GM21526 (cell line): ENCODE measurements at regions not wholly inside any gene's neighbourhood (a gene's known extent, or its start where the extent isn't known, plus 50 kb on each side); places are given as distances from the start of the nearest gene placed in this dataset.
"Not testable (repeated sequence)": the region's sequence is repeated elsewhere in the genome, so short reads cannot be mapped to it uniquely, and the experiment has no call there.

Source experiments
- ATAC-seq: cut with Tn5 transposase; IDR thresholded peaks from one replicate; pipeline ENCODE4 v1.9.1; 2021; ENCODE audit warnings: moderate library complexity; ENCODE audit not compliant: unreplicated experiment, low FRiP score

DNA sequence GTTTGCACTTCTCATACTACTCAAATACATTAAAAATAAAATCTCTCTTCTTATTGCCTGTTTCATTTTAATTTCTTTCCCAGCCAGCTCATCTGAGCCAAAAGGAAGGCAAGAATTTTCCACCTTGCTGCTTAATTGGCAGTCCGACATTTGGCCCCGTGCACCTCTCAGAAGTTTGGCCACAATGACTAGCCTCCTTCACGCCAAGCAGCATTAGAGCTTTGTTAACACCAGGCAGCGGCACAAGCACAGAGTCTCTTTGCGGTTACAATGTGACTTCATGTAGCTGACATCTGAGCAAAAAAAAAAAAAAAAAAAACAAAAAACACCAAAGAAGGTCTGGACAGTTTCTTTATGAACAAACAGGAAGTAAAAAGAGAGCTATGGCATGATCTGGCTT is 248.9 kb downstream of the OSR1 start:
- ATAC-seq = no peak

- no peak for ATAC-seq
Measured at GRCh38 chr2:19106376-19106775, 252.0 kb downstream of the OSR1 start.

DNA sequence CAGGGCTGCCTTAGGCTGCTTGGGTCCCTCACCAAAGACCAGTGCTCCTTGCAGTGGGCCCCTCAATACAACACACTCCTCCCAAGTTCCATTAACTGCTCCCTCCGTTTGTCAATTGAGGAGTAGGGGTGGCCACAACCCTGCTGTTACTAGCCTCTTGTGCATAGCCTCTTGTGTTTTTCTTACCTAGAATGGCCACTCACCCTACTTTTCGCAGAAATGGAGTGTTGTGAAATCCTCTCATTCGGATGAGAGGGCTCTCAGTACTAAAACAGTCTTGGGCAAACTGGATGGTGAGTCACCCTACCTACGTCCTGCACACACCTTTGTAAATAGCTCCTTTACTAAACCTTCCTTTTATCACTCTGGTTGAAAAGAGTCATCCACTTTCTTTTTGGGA is 253.9 kb downstream of the OSR1 start:
- no peak for ATAC-seq

DNA sequence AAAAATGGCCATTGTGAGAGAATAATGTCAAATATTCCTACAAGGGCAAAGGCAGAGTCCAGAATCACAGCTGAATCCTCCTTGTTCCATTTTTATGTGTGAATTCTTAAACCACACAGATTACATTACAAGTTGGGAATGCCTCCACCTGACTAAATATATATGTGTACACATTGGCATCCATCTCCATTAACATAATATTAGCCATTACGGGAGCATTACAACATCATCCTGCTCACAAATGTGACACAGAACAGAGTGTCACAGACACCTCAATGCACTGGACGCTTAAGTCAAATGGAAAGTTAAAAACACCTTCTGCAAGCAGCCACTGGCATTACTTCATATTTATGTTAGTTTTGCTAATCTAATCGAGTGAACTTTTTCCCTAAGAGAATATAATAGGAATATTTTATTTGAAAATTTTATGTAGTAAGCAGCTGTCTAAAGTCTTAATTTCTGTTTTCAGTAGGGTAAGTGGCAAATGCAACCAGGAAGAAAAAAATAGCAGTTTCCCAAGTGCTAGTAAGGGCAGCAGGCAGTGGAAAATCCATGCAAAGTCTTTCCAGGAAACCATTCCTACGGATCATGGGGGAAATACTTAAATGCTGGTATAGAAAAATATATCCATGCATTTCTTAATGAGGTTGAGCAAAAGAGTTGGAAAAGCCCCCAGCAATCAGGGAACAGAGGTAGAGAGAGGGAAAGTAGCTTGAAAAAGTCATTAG is 255.6 kb downstream of the OSR1 start:
- ATAC-seq = no peak

DNA sequence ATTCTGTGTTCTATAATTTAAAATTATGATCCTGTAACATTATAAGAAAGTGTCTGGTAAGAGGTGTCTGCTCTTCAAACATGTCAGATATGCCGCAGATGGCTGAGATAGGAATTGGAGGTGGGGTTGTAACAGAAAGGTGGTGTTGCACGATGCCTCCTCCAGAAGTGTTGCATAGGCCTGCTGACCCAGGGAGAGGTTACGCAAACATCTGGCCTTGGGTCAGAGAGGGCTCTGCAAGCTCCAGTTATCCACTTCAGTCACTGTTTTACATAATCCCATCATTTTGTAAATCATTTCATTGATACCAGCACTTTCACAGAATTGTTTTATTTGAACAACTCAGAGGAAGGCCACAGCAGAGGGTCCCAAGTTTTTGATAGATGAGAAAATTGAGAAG is 256.5 kb downstream of the OSR1 start:
- ATAC-seq = no peak

DNA sequence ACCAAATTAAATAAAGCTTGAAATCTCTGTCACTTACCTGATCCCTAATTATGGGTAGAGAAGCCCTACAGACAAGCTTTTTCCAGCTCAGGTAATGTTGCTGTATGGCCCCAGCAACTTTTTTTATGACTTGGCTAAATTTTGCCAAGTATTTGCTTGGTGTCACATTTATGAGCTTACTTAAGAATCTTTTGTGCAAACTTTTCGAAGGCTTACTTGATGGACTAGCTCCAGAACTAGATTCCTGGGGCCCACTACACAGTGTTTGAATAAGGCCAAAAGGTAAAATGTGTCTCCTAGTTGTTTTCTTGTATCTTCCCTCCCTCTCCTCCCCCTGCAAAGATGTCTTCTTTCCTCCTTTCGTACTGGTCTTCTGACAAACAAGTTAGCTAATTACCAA is 257.9 kb downstream of the OSR1 start:
- no peak for ATAC-seq

DNA sequence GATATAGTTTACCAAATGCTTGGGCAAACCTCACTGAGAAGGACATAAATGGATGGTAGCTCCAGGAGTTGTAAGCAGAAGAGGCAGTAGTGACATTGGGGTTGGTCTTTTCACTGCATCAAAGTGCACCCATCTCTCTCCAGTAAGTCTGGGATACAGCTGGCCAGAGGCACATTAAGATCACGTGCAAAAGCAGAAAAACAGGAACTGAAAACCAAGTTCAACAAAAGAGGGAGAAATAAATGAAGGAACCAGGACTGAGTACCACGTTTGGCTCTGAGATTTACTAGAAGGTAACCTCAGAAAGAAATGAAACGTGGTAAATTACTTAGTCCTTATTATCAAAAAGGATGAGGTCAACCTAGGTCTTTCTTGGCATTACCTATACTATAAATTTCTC is 259.2 kb downstream of the OSR1 start:
- ATAC-seq = no peak

DNA sequence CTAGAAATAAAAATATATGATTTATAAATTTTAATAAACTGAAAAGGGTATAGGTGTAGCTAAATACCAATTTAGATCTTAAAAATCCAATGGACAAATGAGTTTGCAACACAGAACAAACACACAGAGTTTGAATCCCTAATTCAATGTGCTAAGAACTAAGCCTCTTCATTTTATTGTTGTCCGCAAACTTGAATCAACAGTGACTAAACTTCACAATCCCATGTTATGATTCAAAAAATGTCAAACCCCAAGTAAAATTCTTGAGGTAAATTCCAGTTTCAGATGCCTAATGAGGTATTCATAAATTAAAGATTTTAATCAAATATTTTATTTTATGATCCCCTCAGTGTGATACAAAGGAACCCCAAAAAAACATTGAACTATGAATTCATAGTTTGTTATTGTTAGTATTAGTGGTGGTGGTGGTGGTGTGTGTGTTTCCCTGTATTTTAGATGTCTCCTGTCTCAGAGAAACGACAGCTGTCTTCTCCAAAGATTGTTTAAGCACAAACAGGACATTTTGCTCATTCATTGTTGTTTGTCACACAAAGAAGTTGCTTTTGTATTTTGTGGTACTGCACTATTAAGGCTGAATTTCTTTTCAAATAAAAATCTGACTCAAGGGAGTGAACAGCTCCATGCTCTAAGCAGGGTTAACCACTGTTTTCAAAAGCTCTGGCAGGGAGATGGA is 259.8 kb downstream of the OSR1 start:
- no peak for ATAC-seq

DNA sequence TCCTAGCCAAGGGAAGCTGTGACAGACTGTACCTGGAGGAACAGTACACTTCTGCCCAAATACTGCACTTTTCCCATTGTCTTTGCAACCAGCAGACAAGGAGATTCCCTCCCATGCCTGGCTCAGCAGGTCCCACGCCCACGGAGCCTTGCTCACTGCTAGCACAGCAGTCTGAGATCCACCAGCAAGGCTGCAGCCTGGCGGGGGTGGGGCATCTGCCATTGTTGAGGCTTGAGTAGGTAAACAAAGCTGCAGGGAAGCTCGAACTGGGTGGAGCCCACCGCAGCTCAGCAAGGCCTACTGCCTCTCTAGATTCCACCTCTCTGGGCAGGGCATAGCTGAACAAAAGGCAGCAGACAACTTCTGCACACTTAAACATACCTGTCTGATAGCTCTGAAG is 268.9 kb downstream of the OSR1 start:
- not testable (repeated sequence) for ATAC-seq

- no peak for ATAC-seq
Measured at GRCh38 chr2:19086231-19086651, 272.2 kb downstream of the OSR1 start.

DNA sequence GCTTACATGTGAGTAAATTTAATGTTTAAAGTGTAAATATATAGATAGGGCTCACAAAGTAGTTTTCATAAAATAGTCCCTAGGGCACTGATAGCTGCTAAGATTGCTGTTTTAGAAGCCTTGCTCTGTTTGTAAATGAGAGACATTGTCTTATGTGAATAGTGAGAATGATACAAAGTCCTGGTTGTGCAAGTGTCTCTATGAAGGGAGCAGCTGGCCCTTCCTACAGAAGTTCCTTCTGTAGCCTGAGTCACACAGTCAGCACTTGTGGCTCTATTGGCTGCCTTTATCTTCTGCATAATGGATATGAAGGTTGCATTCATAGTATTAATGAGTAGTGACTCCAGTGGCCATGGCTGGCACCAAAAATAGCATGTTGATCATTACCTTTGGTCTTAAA is 279.7 kb downstream of the OSR1 start:
- ATAC-seq = no peak

- no peak for ATAC-seq
Measured at GRCh38 chr2:19073522-19073921, 284.9 kb downstream of the OSR1 start.

- no peak for ATAC-seq
Measured at GRCh38 chr2:19072161-19072560, 286.3 kb downstream of the OSR1 start.

GRCh38 chr2:19070886-19071285 is 287.5 kb downstream of the OSR1 start:
- no peak for ATAC-seq

DNA sequence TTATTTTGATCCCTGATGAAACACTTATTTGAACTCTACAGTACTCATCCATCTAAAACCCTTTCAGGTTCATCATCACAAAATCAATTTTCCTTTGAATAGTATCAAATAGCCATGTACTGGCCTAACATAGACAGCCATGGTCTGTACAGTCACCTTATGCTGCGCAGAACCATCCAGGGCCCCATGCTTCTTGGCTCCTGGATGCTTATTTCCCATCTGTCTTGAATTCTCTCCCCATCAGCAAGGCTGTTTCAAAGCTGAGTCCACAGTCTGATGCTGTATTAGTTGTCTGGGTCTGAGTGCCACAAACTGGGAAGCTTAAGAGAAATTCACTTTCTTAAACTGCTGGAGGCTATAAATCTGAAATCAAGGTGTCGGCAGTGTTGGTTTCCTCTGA is 290.2 kb downstream of the OSR1 start:
- ATAC-seq = no peak

DNA sequence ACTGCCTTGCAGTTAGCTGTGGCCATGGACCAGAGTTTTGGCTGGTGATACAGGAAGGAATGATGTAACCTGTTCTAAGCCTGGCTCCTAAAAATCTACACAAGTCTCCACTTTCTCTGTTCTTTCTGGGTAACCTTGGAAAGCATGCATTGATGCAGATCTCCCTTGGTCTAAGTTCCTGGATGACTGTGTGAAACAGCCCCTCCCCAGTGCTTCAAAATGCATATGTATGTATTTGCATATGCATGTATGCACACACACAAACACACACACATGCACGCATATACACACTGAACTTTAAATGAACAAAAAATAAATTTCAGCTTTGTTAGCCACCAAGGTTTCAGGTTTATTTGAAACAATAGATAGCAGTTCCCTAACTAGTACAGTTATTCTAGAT is 296.1 kb downstream of the OSR1 start:
- ATAC-seq = no peak

DNA sequence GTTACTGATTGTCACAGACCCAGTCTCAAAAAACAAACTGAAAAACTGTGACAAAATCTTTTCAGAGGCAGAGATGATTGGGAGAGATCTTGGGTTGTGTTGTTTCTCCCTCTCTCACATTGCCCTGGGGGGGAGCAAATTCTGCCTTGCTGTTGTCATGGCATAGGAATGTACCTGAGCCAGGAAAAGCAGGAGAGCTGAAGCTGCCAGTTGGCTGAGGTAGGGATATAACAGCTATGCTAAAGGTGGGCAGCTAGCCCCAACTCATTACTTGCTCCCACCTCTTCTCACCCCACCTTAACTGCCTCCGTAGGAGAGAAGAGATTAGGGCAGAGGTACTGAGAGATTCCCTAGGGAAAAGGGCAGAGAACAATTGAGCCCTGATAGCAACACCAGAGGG is 299.3 kb downstream of the OSR1 start:
- ATAC-seq = no peak

GRCh38 chr2:19051203-19051831 is 307.1 kb downstream of the OSR1 start:
- ATAC-seq = no peak

GRCh38 chr2:19050354-19050753 is 308.1 kb downstream of the OSR1 start:
- ATAC-seq = no peak

DNA sequence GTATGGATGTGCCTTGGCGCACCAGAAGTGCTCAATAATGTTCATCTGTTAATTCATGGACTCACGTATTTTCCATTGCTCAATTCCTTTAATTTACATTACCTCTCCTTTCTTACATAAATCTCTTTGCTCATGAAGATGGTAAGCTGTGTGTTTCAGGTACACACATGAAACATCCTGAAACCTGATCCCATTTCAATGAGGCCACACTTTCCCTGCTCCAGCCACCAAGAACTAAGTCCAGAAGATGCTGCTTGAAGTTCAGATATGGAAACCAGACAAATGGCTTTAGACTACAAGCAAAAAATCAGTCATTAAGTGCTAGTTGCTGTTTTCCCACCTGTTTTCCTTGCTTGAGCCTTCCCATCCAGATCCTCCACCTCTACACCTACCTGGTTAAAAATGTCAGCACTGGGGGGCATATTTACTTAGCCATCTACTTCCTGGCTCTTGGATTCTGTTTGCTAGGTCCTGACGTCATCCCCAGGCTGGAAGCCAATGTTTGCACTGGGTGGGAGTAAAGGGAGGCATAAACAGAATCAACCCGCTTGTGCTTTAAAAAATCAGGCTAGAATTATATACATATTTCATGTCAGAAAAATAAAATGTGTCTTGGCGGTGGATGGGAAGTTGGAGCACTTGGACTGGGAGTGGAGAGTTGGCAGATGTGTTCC is 309.7 kb downstream of the OSR1 start:
- ATAC-seq = no peak
